Lower lobe of right lung (tissue), 2 donors: ENCODE measurements at regions not wholly inside any gene's neighbourhood (a gene's known extent, or its start where the extent isn't known, plus 50 kb on each side); places are given as distances from the start of the nearest gene placed in this dataset.
A peak's percentile ranks its signal among the peaks of the same experiment; 100 is the strongest.
"Not testable (repeated sequence)": the region's sequence is repeated elsewhere in the genome, so short reads cannot be mapped to it uniquely, and the experiment has no call there.

Experiments used
- ATAC-seq, 2 donors: fragments of 200-7000 bp; cut with Tn5 transposase; one replicate each; pipeline ENCODE4 v1.9.1; 2020 to 2022; ENCODE audit warnings: mild to moderate bottlenecking in 2 of 2, moderate library complexity in 2 of 2
- DNase-seq: peaks from one replicate; pipeline ENCODE4 v3.0.0-alpha.2; 2020
- H3K27ac ChIP-seq: fragments of 200-600 bp; one replicate; pipeline ENCODE4 v1.8.0; 2022
- H3K27me3 ChIP-seq: fragments of 200-600 bp; one replicate; pipeline ENCODE4 v1.8.0; 2022; ENCODE audit warnings: low read depth
- H3K36me3 ChIP-seq: fragments of 200-600 bp; one replicate; pipeline ENCODE4 v1.8.0; 2022; ENCODE audit warnings: mild to moderate bottlenecking
- H3K4me1 ChIP-seq: fragments of 200-600 bp; one replicate; pipeline ENCODE4 v1.8.0; 2022
- H3K4me3 ChIP-seq: fragments of 200-600 bp; one replicate; pipeline ENCODE4 v1.8.0; 2022; ENCODE audit warnings: mild to moderate bottlenecking
- H3K9me3 ChIP-seq: fragments of 200-600 bp; one replicate; pipeline ENCODE4 v1.8.0; 2022
- intact Hi-C: fragments of 100-400 bp; cut with DNase I; formaldehyde crosslinking; loops from one replicate; pipeline ENCODE4 v1.11.0; 2022
- TF ChIP-seq, protein P1 (sequence below): fragments of 200-600 bp; IDR thresholded peaks from one replicate; pipeline ENCODE4 v1.8.0; 2022; ENCODE audit warnings: antibody characterized with exemption, mild to moderate bottlenecking
- donor health status: DM: no; HTN: yes; CAD: no; lungs with severe emphysema.

DNA sequence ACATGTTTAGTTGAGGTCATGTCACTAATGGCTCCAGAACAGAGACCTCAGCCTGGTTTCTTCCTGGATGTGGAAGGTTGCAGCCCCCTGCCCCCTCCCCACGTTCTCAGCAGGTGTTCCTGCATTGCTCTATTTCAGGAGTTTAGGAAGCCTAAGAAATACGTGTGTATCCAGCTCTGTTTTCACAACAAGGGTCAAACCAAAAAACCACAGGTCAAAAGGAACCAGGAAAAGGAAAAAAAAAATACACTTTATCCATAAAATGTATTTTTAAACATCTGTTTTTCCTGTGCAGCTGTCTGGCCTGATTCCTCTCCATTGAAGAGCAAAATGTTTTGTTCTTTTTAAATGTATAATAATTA is 107.9 kb upstream of the PLEKHG1 start:
- TF ChIP-seq, protein P1, sequence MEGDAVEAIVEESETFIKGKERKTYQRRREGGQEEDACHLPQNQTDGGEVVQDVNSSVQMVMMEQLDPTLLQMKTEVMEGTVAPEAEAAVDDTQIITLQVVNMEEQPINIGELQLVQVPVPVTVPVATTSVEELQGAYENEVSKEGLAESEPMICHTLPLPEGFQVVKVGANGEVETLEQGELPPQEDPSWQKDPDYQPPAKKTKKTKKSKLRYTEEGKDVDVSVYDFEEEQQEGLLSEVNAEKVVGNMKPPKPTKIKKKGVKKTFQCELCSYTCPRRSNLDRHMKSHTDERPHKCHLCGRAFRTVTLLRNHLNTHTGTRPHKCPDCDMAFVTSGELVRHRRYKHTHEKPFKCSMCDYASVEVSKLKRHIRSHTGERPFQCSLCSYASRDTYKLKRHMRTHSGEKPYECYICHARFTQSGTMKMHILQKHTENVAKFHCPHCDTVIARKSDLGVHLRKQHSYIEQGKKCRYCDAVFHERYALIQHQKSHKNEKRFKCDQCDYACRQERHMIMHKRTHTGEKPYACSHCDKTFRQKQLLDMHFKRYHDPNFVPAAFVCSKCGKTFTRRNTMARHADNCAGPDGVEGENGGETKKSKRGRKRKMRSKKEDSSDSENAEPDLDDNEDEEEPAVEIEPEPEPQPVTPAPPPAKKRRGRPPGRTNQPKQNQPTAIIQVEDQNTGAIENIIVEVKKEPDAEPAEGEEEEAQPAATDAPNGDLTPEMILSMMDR = no peak
- H3K27me3 ChIP-seq = no peaks in the 10 kb centered on the region
- no peaks in the 10 kb centered on the region for H3K4me1 ChIP-seq
- DNase-seq (no peak), ATAC-seq (no peak)
- H3K27ac ChIP-seq = no peak overlapping the region
- H3K4me3 ChIP-seq = no peak overlapping the region
- no peaks in the 10 kb centered on the region for H3K9me3 ChIP-seq
- H3K36me3 ChIP-seq = no peaks in the 10 kb centered on the region
- intact Hi-C loops = no loop called here

DNA sequence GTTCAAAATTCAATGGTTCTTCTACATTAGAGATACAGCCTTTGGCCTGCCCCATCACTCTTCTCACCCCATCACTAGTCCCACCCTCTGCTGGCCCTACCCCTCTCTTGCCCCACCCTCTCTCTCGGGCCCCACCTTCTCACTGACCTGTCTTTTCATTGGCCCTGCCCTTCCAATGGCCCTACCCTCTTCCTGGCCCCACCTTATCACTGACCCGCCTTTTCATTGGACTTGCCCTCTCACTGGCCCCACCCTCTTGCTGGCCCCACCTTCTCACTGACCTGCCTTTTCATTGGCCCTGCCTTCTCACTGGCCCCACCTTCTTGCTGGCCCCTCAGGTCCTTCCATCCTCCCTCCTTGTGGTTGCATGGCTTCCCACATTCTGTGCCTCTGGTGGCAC is 107.2 kb upstream of the PLEKHG1 start:
- H3K27ac ChIP-seq = no peak overlapping the region
- H3K9me3 ChIP-seq = no peaks in the 10 kb centered on the region
- DNase-seq (no peak), ATAC-seq (peak in 1 of 2 donors; percentile 29)
- no peak overlapping the region for H3K4me3 ChIP-seq
- H3K27me3 ChIP-seq = no peaks in the 10 kb centered on the region
- H3K4me1 ChIP-seq = no peaks in the 10 kb centered on the region
- intact Hi-C loops = no loop called here
- H3K36me3 ChIP-seq = no peaks in the 10 kb centered on the region
- TF ChIP-seq, protein P1 = no peak

DNA sequence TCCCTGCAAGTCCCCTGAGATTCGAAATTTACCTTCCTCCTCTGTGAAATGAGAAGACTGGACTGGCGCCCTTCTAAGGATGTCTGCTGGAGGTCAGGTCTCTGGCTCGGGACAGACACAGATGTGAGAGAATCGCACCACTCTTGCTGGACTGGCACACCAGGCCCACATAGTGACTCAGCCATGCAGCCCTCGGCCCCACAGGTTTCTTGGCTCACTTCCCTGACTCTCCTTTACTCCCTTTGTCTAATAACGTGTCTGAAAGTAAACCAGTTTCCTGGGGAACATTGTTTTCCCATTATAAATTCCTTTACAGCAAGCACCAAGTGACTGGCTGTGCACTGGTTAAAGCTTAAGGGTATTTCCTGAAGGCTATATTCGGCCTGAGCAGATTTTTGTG is 106.7 kb upstream of the PLEKHG1 start:
- no peaks in the 10 kb centered on the region for H3K36me3 ChIP-seq
- H3K4me1 ChIP-seq = no peaks in the 10 kb centered on the region
- H3K4me3 ChIP-seq = no peak overlapping the region
- H3K27me3 ChIP-seq = no peaks in the 10 kb centered on the region
- no peak overlapping the region for H3K27ac ChIP-seq
- TF ChIP-seq, protein P1 = no peak
- no peaks in the 10 kb centered on the region for H3K9me3 ChIP-seq
- no peak for DNase-seq
- ATAC-seq = peak in 1 of 2 donors; percentile 25
- intact Hi-C loops = no loop called here

DNA sequence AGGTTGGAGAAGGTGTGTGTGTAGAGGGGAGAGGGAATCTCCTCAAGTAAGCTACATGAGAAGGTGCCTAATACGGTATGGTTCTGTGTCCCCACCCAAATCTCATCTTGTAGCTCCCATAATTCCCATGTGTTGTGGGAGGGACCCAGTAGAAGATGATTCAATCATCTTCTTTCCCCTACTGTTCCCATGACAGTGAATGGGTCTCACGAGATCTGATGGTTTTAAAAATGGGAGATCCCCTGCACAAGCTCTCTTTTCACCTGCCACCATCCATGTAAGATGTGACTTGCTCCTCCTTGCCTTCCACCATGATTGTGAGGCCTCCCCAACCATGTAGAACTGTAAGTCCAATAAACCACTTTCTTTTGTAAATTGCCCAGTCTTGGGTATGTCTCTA is 106.1 kb upstream of the PLEKHG1 start:
- H3K27ac ChIP-seq, H3K27me3 ChIP-seq, H3K4me3 ChIP-seq, intact Hi-C loops, DNase-seq, H3K4me1 ChIP-seq, ATAC-seq, H3K9me3 ChIP-seq, H3K36me3 ChIP-seq: not testable (repeated sequence)

DNA sequence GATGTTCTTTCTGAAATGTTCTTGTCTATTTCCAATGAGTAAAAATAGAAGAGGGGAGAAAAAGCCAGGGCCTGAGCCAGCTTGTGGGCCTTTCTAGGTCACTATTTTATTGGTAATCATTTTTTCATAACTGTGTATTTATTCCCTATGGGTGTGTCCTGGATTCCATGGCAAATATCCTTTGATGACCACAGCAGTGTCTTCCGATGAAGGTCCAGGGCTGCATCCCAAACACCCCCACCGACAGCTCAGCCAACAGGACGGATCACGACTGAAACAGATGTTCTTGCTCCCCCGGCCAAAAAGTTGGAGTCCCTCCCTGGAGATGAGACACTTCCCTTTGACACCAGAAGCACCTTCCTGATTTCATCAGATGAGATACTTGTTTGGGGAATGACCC is 105.4 kb upstream of the PLEKHG1 start:
- TF ChIP-seq, protein P1 = no peak
- intact Hi-C loops = no loop called here
- Histone ChIP-seq H3K36me3 (no peaks in the 10 kb centered on the region), H3K4me3 (no peak overlapping the region), H3K27me3 (no peaks in the 10 kb centered on the region), H3K9me3 (no peaks in the 10 kb centered on the region), H3K4me1 (no peaks in the 10 kb centered on the region), H3K27ac (no peak overlapping the region)
- ATAC-seq = no peak
- DNase-seq = no peak

DNA sequence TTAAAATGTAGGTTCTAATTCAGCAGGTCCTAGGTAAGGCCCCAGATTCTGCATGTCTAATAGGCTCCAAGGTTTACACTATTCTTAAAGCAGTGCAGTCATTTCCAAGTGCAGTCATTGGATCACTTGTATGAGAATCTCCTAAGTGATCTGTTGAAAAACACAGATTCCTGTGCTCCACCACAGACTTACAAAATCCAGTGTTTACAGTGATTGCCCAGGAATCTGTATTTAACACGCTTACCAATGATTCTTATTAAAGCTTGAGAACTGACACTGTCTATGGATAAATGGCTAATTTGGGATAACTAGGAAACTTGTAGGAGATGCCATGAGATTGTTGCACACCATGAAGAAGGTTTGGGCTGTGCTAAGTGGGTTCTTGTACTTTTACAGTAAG is 104.6 kb upstream of the PLEKHG1 start:
- Histone ChIP-seq H3K27ac (no peak overlapping the region), H3K9me3 (no peaks in the 10 kb centered on the region), H3K27me3 (no peaks in the 10 kb centered on the region), H3K36me3 (no peaks in the 10 kb centered on the region), H3K4me1 (no peaks in the 10 kb centered on the region), H3K4me3 (no peak overlapping the region)
- ATAC-seq (no peak), DNase-seq (no peak)
- TF ChIP-seq, protein P1 = no peak
- intact Hi-C loops = no loop called here
